NOMO-1 treated with dmso at 0.1 percent for 144 hours (cell line): ENCODE measurements at regions not wholly inside any gene's neighbourhood (a gene's known extent, or its start where the extent isn't known, plus 50 kb on each side); places are given as distances from the start of the nearest gene placed in this dataset.

Experiments used
- DNase-seq: peaks from one replicate; lab custom pipeline; 2025; ENCODE audit not compliant: unreplicated experiment; lab: John Stamatoyannopoulos, UW

- DNase-seq, result no peak
Observed at GRCh38 chr3:194738254-194739093, 52.8 kb downstream of the FAM43A start.

- no peak for DNase-seq
Observed at GRCh38 chr3:194739498-194740284, 54.0 kb downstream of the FAM43A start.

- no peak for DNase-seq
Observed at GRCh38 chr3:194740859-194741491, 55.3 kb downstream of the FAM43A start.

GRCh38 chr3:194741916-194742315 lies 56.2 kb downstream of the FAM43A start:
- no peak for DNase-seq

GRCh38 chr3:194744826-194745225 lies 59.1 kb downstream of the FAM43A start:
- peak; percentile 28 for DNase-seq

- peak; percentile 63 for DNase-seq
Observed at GRCh38 chr3:194745422-194746184, 59.9 kb downstream of the FAM43A start.

- DNase-seq, result no peak
Observed at GRCh38 chr3:194748225-194748624, 62.5 kb downstream of the FAM43A start.

- DNase-seq, result no peak
Observed at GRCh38 chr3:194749631-194750490, 64.2 kb downstream of the FAM43A start.

GRCh38 chr3:194750491-194750828 lies 64.8 kb downstream of the FAM43A start:
- no peak for DNase-seq

- no peak for DNase-seq
Observed at GRCh38 chr3:194755671-194756459, 70.2 kb downstream of the FAM43A start.

GRCh38 chr3:194756460-194756779 lies 70.7 kb downstream of the FAM43A start:
- DNase-seq, result no peak

GRCh38 chr3:194756791-194757325 lies 71.2 kb downstream of the FAM43A start:
- no peak for DNase-seq

- DNase-seq, result no peak
Observed at GRCh38 chr3:194757647-194758061, 72.0 kb downstream of the FAM43A start.

GRCh38 chr3:194758716-194759115 lies 73.0 kb downstream of the FAM43A start:
- DNase-seq, result no peak

- no peak for DNase-seq
Observed at GRCh38 chr3:194760494-194761137, 74.9 kb downstream of the FAM43A start.

- no peak for DNase-seq
Observed at GRCh38 chr3:194761384-194761783, 75.7 kb downstream of the FAM43A start.

GRCh38 chr3:194766845-194767244 lies 81.2 kb downstream of the FAM43A start:
- DNase-seq, result peak; percentile 72

- no peak for DNase-seq
Observed at GRCh38 chr3:194767446-194768207, 81.9 kb downstream of the FAM43A start.
